Uterus (tissue), 3 donors: ENCODE measurements at regions not wholly inside any gene's neighbourhood (a gene's known extent, or its start where the extent isn't known, plus 50 kb on each side); places are given as distances from the start of the nearest gene placed in this dataset.

Source experiments
- DNase-seq, 2 donors: peaks; one replicate each; pipeline ENCODE4 v3.0.0-alpha.2; 2019 to 2020
- H3K27ac ChIP-seq, 2 donors: fragments of 200-600 bp; sonication (generic); 1 replicate in 1 of 2; 2 replicates in 1 of 2; pipeline ENCODE4 v1.5.1; 2016 to 2018
- H3K27me3 ChIP-seq, 2 donors: fragments of 200-600 bp; sonication (generic); one replicate each; pipeline ENCODE4 v1.5.1; 2018 to 2019; ENCODE audit warnings: control low read depth in 1 of 2
- H3K36me3 ChIP-seq, 2 donors: fragments of 200-600 bp; sonication (generic); one replicate each; pipeline ENCODE4 v1.5.1; 2019; ENCODE audit warnings: control low read depth in 1 of 2
- H3K4me1 ChIP-seq, 2 donors: fragments of 200-600 bp; sonication (generic); one replicate each; pipeline ENCODE4 v1.5.1; 2018 to 2019; ENCODE audit warnings: control low read depth in 1 of 2
- H3K4me3 ChIP-seq, 2 donors: fragments of 200-600 bp; sonication (generic); 1 replicate in 1 of 2; 2 replicates in 1 of 2; pipeline ENCODE4 v1.5.1; 2018 to 2019; ENCODE audit warnings: mild to moderate bottlenecking in 1 of 2
- H3K9me3 ChIP-seq, 2 donors: fragments of 200-600 bp; sonication (generic); one replicate each; pipeline ENCODE4 v1.5.1; 2019; ENCODE audit warnings: control low read depth in 1 of 2
- POLR2A ChIP-seq, 2 donors: fragments of 450-650 bp; IDR thresholded peaks; one replicate each; pipeline ENCODE4 v1.6.1; 2016; ENCODE audit warnings: antibody characterized with exemption in 2 of 2, mild to moderate bottlenecking in 1 of 2, moderate library complexity in 1 of 2
- intact Hi-C: fragments of 100-400 bp; cut with DNase I; formaldehyde crosslinking; loops from one replicate; pipeline ENCODE4 v1.15.1; 2023; ENCODE audit warnings: low total_unique reads
- TF ChIP-seq, protein P1 (sequence below), 4 experiments: fragments of 200-600 bp in 2 of 4; fragments of 450-650 bp in 2 of 4; sonication (generic) in 2 of 4; IDR thresholded peaks; one replicate each; pipeline ENCODE4 v1.5.1; 2016 to 2019; ENCODE audit warnings: antibody characterized with exemption in 4 of 4, mild to moderate bottlenecking in 2 of 4, moderate library complexity in 1 of 4
- donor health status: DM: yes; HTN: yes; CAD: no.

DNA sequence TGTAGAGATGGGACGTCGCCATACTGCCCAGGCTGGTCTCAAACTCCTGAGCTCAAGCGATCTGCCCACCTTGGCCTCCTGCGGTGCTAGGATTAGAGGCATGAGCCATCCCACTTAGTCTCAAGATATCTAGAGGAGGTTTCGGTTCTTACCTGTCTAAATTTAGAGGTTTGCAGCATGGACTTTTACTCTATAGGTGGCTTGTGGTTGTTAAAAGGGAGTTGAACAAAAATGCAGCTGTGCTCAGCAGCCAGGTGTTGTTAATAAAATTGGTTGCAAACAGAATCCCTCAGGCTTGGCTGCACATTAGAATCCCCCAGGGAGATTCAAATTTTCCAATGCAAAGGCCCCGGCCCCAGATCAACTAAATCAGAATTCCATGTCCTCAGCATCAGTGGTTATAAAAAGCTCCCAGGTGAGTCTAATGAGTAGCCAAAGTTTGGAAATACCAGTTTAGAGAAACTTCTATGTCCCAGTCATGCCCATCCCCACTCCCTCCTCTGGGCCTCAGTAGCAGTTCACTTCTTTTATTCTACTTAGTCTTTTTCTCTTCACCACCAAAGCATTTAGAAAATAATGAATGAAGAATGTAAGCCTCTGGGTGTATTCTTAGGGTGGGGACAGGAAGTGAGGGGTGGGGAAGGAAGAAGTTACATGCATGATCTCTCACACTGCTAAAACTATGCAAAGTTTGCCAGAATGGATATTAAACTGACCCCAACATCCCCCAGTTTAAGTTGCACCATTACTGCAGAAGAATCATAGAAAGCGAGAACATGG is 471.0 kb downstream of the COG6 start:
- Histone ChIP-seq H3K4me1 (no peaks in the 10 kb centered on the region), H3K36me3 (no peaks in the 10 kb centered on the region), H3K27me3 (no peaks in the 10 kb centered on the region), H3K9me3 (no peaks in the 10 kb centered on the region), H3K27ac (no peak overlapping the region), H3K4me3 (no peak overlapping the region)
- intact Hi-C loops = no loop called here
- DNase-seq = no peak
- TF ChIP-seq POLR2A (IDR thresholded peaks at IDR 0.05) = no peak
- TF ChIP-seq, protein P1, sequence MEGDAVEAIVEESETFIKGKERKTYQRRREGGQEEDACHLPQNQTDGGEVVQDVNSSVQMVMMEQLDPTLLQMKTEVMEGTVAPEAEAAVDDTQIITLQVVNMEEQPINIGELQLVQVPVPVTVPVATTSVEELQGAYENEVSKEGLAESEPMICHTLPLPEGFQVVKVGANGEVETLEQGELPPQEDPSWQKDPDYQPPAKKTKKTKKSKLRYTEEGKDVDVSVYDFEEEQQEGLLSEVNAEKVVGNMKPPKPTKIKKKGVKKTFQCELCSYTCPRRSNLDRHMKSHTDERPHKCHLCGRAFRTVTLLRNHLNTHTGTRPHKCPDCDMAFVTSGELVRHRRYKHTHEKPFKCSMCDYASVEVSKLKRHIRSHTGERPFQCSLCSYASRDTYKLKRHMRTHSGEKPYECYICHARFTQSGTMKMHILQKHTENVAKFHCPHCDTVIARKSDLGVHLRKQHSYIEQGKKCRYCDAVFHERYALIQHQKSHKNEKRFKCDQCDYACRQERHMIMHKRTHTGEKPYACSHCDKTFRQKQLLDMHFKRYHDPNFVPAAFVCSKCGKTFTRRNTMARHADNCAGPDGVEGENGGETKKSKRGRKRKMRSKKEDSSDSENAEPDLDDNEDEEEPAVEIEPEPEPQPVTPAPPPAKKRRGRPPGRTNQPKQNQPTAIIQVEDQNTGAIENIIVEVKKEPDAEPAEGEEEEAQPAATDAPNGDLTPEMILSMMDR (IDR thresholded peaks at IDR 0.05) = no peak

- Histone ChIP-seq H3K4me1 (no peaks in the 10 kb centered on the region), H3K27ac (no peak overlapping the region), H3K9me3 (no peaks in the 10 kb centered on the region), H3K36me3 (no peaks in the 10 kb centered on the region), H3K4me3 (no peak overlapping the region), H3K27me3 (no peaks in the 10 kb centered on the region)
- intact Hi-C loops = no loop called here
- DNase-seq = no peak
- TF ChIP-seq, protein P1 (IDR thresholded peaks at IDR 0.05) = no peak
- TF ChIP-seq POLR2A (IDR thresholded peaks at IDR 0.05) = no peak
Observed at GRCh38 chr13:40127476-40127875, 472.0 kb downstream of the COG6 start.

- H3K27ac ChIP-seq = no peak overlapping the region
- no peaks in the 10 kb centered on the region for H3K27me3 ChIP-seq
- H3K4me3 ChIP-seq = no peak overlapping the region
- H3K4me1 ChIP-seq = peaks cover 0 to 2% of the 10 kb centered on the region in 2 donors
- no peak for DNase-seq
- H3K36me3 ChIP-seq = no peaks in the 10 kb centered on the region
- TF ChIP-seq POLR2A (IDR thresholded peaks at IDR 0.05) = no peak
- TF ChIP-seq, protein P1 (IDR thresholded peaks at IDR 0.05) = no peak
- intact Hi-C loops = no loop called here
- no peaks in the 10 kb centered on the region for H3K9me3 ChIP-seq
Observed at GRCh38 chr13:40127925-40128324, 472.5 kb downstream of the COG6 start.

- TF ChIP-seq, protein P1 (IDR thresholded peaks at IDR 0.05) = no peak
- TF ChIP-seq POLR2A (IDR thresholded peaks at IDR 0.05) = no peak
- H3K27ac ChIP-seq = peak overlapping the region in 1 of 2 donors; percentile 7
- H3K27me3 ChIP-seq = no peaks in the 10 kb centered on the region
- DNase-seq = no peak
- no peaks in the 10 kb centered on the region for H3K9me3 ChIP-seq
- intact Hi-C loops = no loop called here
- peaks cover 3 to 4% of the 10 kb centered on the region in 2 donors for H3K4me1 ChIP-seq
- H3K4me3 ChIP-seq = no peak overlapping the region
- H3K36me3 ChIP-seq = no peaks in the 10 kb centered on the region
Observed at GRCh38 chr13:40129467-40129866, 474.0 kb downstream of the COG6 start.

- TF ChIP-seq POLR2A (IDR thresholded peaks at IDR 0.05) = no peak
- TF ChIP-seq, protein P1 (IDR thresholded peaks at IDR 0.05) = peak in 1 of 4 experiments; percentile 11
- peak in 1 of 2 donors; percentile 75 for DNase-seq
- Histone ChIP-seq H3K9me3 (no peaks in the 10 kb centered on the region), H3K4me1 (peaks cover 3 to 5% of the 10 kb centered on the region in 2 donors), H3K36me3 (no peaks in the 10 kb centered on the region), H3K27ac (peak overlapping the region; percentile 4 to 7), H3K27me3 (no peaks in the 10 kb centered on the region), H3K4me3 (no peak overlapping the region)
- intact Hi-C loops = no loop called here
Observed at GRCh38 chr13:40130871-40131636, 475.6 kb downstream of the COG6 start.
